ENCODE measurements at regions not wholly inside any gene's neighbourhood (a gene's known extent, or its start where the extent isn't known, plus 50 kb on each side); places are given as distances from the start of the nearest gene placed in this dataset.
"Not testable (repeated sequence)": the region's sequence is repeated elsewhere in the genome, so short reads cannot be mapped to it uniquely, and the experiment has no call there.

- DNase-seq (ENCODE audit: low read depth in 2 of 2, low spot score in 1 of 2), result no peak
Measured at GRCh38 chr4:19187096-19187495, 1064.6 kb upstream of the SLIT2 start.

GRCh38 chr4:19181631-19182030 lies 1070.1 kb upstream of the SLIT2 start:
- DNase-seq (ENCODE audit: low read depth in 2 of 2, low spot score in 1 of 2), result not testable (repeated sequence)

- DNase-seq (ENCODE audit: low read depth in 2 of 2, low spot score in 1 of 2), result no peak
Measured at GRCh38 chr4:19178835-19179234, 1072.9 kb upstream of the SLIT2 start.

- no peak for DNase-seq (ENCODE audit: low read depth in 2 of 2, low spot score in 1 of 2)
Measured at GRCh38 chr4:19177616-19178015, 1074.1 kb upstream of the SLIT2 start.

GRCh38 chr4:19171832-19172231 lies 1079.9 kb upstream of the SLIT2 start:
- DNase-seq (ENCODE audit: low read depth in 2 of 2, low spot score in 1 of 2), result no peak

GRCh38 chr4:19167311-19167710 lies 1084.4 kb upstream of the SLIT2 start:
- no peak for DNase-seq (ENCODE audit: low read depth in 2 of 2, low spot score in 1 of 2)

- no peak for DNase-seq (ENCODE audit: low read depth in 2 of 2, low spot score in 1 of 2)
Measured at GRCh38 chr4:19164334-19164733, 1087.4 kb upstream of the SLIT2 start.

- DNase-seq (ENCODE audit: low read depth in 2 of 2, low spot score in 1 of 2), result no peak
Measured at GRCh38 chr4:19159874-19160273, 1091.8 kb upstream of the SLIT2 start.

GRCh38 chr4:19158107-19158809 lies 1093.4 kb upstream of the SLIT2 start:
- DNase-seq (ENCODE audit: low read depth in 2 of 2, low spot score in 1 of 2), result no peak

GRCh38 chr4:19156786-19157185 lies 1094.9 kb upstream of the SLIT2 start:
- DNase-seq (ENCODE audit: low read depth in 2 of 2, low spot score in 1 of 2), result no peak

- DNase-seq (ENCODE audit: low read depth in 2 of 2, low spot score in 1 of 2), result no peak
Measured at GRCh38 chr4:19155568-19155967, 1096.1 kb upstream of the SLIT2 start.

- not testable (repeated sequence) for DNase-seq (ENCODE audit: low read depth in 2 of 2, low spot score in 1 of 2)
Measured at GRCh38 chr4:19154267-19154666, 1097.4 kb upstream of the SLIT2 start.

GRCh38 chr4:19152264-19152663 lies 1099.4 kb upstream of the SLIT2 start:
- no peak for DNase-seq (ENCODE audit: low read depth in 2 of 2, low spot score in 1 of 2)

GRCh38 chr4:19151684-19152083 lies 1100.0 kb upstream of the SLIT2 start:
- DNase-seq (ENCODE audit: low read depth in 2 of 2, low spot score in 1 of 2), result no peak

GRCh38 chr4:19146038-19146437 lies 1105.7 kb upstream of the SLIT2 start:
- DNase-seq (ENCODE audit: low read depth in 2 of 2, low spot score in 1 of 2), result no peak

GRCh38 chr4:19135895-19136633 lies 1114.5 kb upstream of the LCORL start:
- DNase-seq (ENCODE audit: low read depth in 2 of 2, low spot score in 1 of 2), result no peak

GRCh38 chr4:19134685-19135084 lies 1113.1 kb upstream of the LCORL start:
- no peak for DNase-seq (ENCODE audit: low read depth in 2 of 2, low spot score in 1 of 2)

GRCh38 chr4:19133315-19133714 lies 1111.8 kb upstream of the LCORL start:
- no peak for DNase-seq (ENCODE audit: low read depth in 2 of 2, low spot score in 1 of 2)

- DNase-seq (ENCODE audit: low read depth in 2 of 2, low spot score in 1 of 2), result no peak
Measured at GRCh38 chr4:19130866-19131265, 1109.3 kb upstream of the LCORL start.

GRCh38 chr4:19128176-19128575 lies 1106.6 kb upstream of the LCORL start:
- no peak for DNase-seq (ENCODE audit: low read depth in 2 of 2, low spot score in 1 of 2)

GRCh38 chr4:19126903-19127302 lies 1105.3 kb upstream of the LCORL start:
- no peak for DNase-seq (ENCODE audit: low read depth in 2 of 2, low spot score in 1 of 2)

GRCh38 chr4:19123681-19124080 lies 1102.1 kb upstream of the LCORL start:
- no peak for DNase-seq (ENCODE audit: low read depth in 2 of 2, low spot score in 1 of 2)
